Breast epithelium (tissue), 3 donors: ENCODE measurements at regions not wholly inside any gene's neighbourhood (a gene's known extent, or its start where the extent isn't known, plus 50 kb on each side); places are given as distances from the start of the nearest gene placed in this dataset.
A peak's percentile ranks its signal among the peaks of the same experiment; 100 is the strongest.

Experiments
- POLR2AphosphoS5 ChIP-seq, 3 donors: sonication (generic); formaldehyde crosslinking; IDR thresholded peaks; one replicate each; pipeline ENCODE4 v1.6.1; 2017; ENCODE audit warnings: antibody characterized with exemption in 3 of 3
- TF ChIP-seq, protein P1 (sequence below), 3 donors: fragments of 450-650 bp; IDR thresholded peaks; one replicate each; pipeline ENCODE4 v1.5.1; 2016 to 2017; ENCODE audit warnings: antibody characterized with exemption in 3 of 3, mild to moderate bottlenecking in 3 of 3, moderate library complexity in 3 of 3

DNA sequence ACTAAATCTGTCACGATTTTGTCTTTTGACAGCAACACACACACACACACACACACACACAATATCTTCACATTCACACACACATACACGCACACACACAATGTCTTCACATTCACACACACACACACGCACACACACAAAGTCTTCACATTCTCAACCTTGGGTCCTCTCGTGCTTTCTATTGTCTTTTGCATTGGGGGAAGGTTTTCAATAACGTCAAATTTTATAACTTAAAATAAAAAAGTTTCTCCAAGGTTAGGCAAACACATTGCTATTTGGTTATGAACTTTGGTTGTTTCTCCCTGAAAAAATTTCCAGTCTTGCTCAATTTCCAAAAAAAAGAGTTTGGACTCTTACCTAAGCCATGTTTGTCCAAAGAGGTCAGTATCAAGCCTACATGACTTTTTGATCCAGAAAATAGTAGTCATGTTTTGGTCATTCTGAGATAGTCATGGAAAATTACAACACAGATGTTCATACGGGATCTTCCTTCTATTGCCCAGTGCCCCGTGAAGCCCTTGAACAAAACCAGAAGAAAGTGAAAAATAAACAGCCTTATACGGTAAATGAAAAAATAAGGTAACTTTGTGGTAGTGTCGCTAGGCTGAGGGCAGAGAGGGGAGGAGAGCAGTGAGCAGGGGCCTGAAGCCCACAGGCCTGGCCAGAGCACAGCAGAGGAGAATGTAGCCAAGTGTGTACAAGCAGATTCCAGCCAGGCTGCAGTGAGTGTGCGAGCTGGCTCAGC lies 542.8 kb upstream of the ID2 start:
- TF ChIP-seq POLR2AphosphoS5 (IDR thresholded peaks at IDR 0.05), result peak; percentile 25 to 64 (median 50)
- TF ChIP-seq, protein P1, sequence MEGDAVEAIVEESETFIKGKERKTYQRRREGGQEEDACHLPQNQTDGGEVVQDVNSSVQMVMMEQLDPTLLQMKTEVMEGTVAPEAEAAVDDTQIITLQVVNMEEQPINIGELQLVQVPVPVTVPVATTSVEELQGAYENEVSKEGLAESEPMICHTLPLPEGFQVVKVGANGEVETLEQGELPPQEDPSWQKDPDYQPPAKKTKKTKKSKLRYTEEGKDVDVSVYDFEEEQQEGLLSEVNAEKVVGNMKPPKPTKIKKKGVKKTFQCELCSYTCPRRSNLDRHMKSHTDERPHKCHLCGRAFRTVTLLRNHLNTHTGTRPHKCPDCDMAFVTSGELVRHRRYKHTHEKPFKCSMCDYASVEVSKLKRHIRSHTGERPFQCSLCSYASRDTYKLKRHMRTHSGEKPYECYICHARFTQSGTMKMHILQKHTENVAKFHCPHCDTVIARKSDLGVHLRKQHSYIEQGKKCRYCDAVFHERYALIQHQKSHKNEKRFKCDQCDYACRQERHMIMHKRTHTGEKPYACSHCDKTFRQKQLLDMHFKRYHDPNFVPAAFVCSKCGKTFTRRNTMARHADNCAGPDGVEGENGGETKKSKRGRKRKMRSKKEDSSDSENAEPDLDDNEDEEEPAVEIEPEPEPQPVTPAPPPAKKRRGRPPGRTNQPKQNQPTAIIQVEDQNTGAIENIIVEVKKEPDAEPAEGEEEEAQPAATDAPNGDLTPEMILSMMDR (IDR thresholded peaks at IDR 0.05), result no peak
